ENCODE measurements at regions not wholly inside any gene's neighbourhood (a gene's known extent, or its start where the extent isn't known, plus 50 kb on each side); places are given as distances from the start of the nearest gene placed in this dataset.

DNA sequence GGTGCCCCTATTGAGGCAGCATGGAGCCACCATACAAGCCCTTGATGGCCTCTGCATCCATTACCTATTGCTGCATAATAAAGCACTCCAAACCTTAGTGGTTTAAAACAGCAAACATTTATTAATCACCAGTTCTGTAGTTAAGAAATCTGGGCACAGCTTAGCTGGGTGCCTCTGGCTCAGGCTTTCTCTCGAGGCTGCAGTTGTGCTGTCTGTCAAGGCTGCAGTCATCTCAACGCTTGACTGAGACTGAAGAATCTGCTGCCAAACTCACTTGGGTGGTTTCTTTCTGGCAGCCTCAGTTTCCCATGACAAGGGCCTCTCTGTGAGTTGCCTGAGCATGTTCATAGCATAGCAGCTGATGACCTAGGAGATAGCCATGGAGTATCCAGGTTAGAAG, 207.4 kb upstream of the LRFN2 start:
- no peak overlapping the region for H3K4ac ChIP-seq (ENCODE audit: low read length)
- no peak overlapping the region for H2AFZ ChIP-seq (ENCODE audit: low read length)
- H3K9me3 ChIP-seq (replicated peaks in 1 of 2; ENCODE audit: control insufficient read depth in 2 of 2, insufficient read depth in 1 of 2, low read depth in 1 of 2, low read length in 2 of 2): no peaks in the 10 kb centered on the region
- H2BK5ac ChIP-seq (ENCODE audit: low read length): no peak overlapping the region
- H3K9ac ChIP-seq (ENCODE audit: low read depth, low read length, poor library complexity): no peak overlapping the region
- H3K4me1 ChIP-seq (ENCODE audit: control insufficient read depth in 2 of 2, insufficient read depth in 1 of 2, low read depth in 1 of 2, low read length in 2 of 2): no peaks in the 10 kb centered on the region
- no peaks in the 10 kb centered on the region for H3K36me3 ChIP-seq (replicated peaks in 1 of 2; ENCODE audit: control insufficient read depth in 2 of 2, insufficient read depth in 2 of 2, low read length in 2 of 2)
- H3K14ac ChIP-seq (ENCODE audit: low read length): no peak overlapping the region
- no CpG with 5 or more reads among the region's 2 CpGs for WGBS, 2 donors (ENCODE audit: extremely low coverage in 2 of 2, insufficient read length in 2 of 2, insufficient replicate concordance in 1 of 2)
- H3K4me2 ChIP-seq (ENCODE audit: insufficient read depth, low read length, poor library complexity, severe bottlenecking): no peak overlapping the region
- H3K23ac ChIP-seq (ENCODE audit: low read depth, low read length, poor library complexity): no peak overlapping the region
- H3K4me3 ChIP-seq (ENCODE audit: low read length in 2 of 2): no peak overlapping the region
- no peak overlapping the region for H3K27ac ChIP-seq (replicated peaks; ENCODE audit: low read length)
- H2AK5ac ChIP-seq (ENCODE audit: low read depth, low read length): no peak overlapping the region
- no peak overlapping the region for H2BK15ac ChIP-seq (ENCODE audit: low read length)
- no peak overlapping the region for H2BK120ac ChIP-seq (ENCODE audit: low read depth, low read length)
- H4K8ac ChIP-seq (ENCODE audit: low read depth, low read length): no peak overlapping the region
- H3K18ac ChIP-seq (ENCODE audit: low read length): no peak overlapping the region
- no peaks in the 10 kb centered on the region for H3K79me1 ChIP-seq (ENCODE audit: low read depth, low read length)
- H2BK12ac ChIP-seq (ENCODE audit: low read length): no peak overlapping the region
- H4K91ac ChIP-seq (ENCODE audit: low read depth, low read length, poor library complexity): no peak overlapping the region
- no peaks in the 10 kb centered on the region for H3K27me3 ChIP-seq (ENCODE audit: control insufficient read depth in 3 of 3, insufficient read depth in 3 of 3, low read depth in 1 of 3, low read length in 3 of 3)
- no peak for DNase-seq (ENCODE audit: low spot score)

DNA sequence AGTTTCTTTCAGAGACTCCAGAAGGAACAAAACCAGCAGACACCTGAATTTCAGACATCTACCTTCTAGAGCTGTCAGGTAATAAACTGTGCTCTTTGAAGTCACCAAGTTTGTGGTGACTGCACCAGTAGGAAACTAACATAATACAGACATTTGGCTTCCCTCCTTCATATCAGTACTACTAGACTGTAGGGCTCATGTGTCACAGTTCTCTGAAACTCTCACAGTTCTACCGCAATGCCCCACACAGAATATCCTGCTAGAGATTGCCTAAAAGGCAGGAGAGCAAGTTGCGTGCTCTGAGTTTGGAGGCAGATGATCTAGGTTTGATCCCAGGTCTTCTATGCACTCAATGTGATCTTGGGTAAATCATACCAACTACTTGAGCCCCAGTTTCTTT, 205.0 kb upstream of the LRFN2 start:
- DNase-seq (ENCODE audit: low spot score): no peak
- Histone ChIP-seq H3K4me2 (ENCODE audit: insufficient read depth, low read length, poor library complexity, severe bottlenecking) (no peak overlapping the region), H4K91ac (ENCODE audit: low read depth, low read length, poor library complexity) (no peak overlapping the region), H2BK5ac (ENCODE audit: low read length) (no peak overlapping the region), H3K27me3 (ENCODE audit: control insufficient read depth in 3 of 3, insufficient read depth in 3 of 3, low read depth in 1 of 3, low read length in 3 of 3) (no peaks in the 10 kb centered on the region), H3K79me1 (ENCODE audit: low read depth, low read length) (no peaks in the 10 kb centered on the region), H2AK5ac (ENCODE audit: low read depth, low read length) (no peak overlapping the region), H3K23ac (ENCODE audit: low read depth, low read length, poor library complexity) (no peak overlapping the region), H4K8ac (ENCODE audit: low read depth, low read length) (no peak overlapping the region), H2BK120ac (ENCODE audit: low read depth, low read length) (no peak overlapping the region), H3K14ac (ENCODE audit: low read length) (no peak overlapping the region), H2AFZ (ENCODE audit: low read length) (no peak overlapping the region), H3K4me3 (ENCODE audit: low read length in 2 of 2) (no peak overlapping the region), H3K4ac (ENCODE audit: low read length) (no peak overlapping the region), H3K4me1 (ENCODE audit: control insufficient read depth in 2 of 2, insufficient read depth in 1 of 2, low read depth in 1 of 2, low read length in 2 of 2) (no peaks in the 10 kb centered on the region), H3K27ac (replicated peaks; ENCODE audit: low read length) (no peak overlapping the region), H2BK15ac (ENCODE audit: low read length) (no peak overlapping the region), H3K9ac (ENCODE audit: low read depth, low read length, poor library complexity) (no peak overlapping the region), H3K9me3 (replicated peaks in 1 of 2; ENCODE audit: control insufficient read depth in 2 of 2, insufficient read depth in 1 of 2, low read depth in 1 of 2, low read length in 2 of 2) (no peaks in the 10 kb centered on the region), H3K18ac (ENCODE audit: low read length) (no peak overlapping the region), H3K36me3 (replicated peaks in 1 of 2; ENCODE audit: control insufficient read depth in 2 of 2, insufficient read depth in 2 of 2, low read length in 2 of 2) (no peaks in the 10 kb centered on the region), H2BK12ac (ENCODE audit: low read length) (no peak overlapping the region)
- no CpG with 5 or more reads among the region's 2 CpGs for WGBS, 2 donors (ENCODE audit: extremely low coverage in 2 of 2, insufficient read length in 2 of 2, insufficient replicate concordance in 1 of 2)

DNA sequence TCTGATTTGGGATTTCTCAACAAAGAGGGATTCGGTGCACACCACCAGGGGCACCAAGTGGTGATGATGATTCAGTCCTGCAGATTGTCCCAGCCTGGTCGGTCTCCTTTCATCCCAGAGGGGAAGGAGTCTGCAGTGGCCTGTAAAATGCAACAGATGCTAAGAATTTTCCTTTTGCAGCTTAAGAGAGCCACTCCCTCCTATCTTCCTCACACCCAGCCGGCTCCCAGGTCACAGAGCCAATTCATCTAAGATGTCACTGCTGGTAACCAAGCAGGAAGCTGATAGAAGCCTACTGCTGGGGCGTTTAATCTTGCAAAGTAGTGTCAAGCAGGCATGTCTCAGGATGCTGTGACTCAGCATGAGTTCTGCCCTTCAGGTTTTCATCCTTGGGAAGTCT, 203.8 kb upstream of the LRFN2 start:
- no peaks in the 10 kb centered on the region for H3K9me3 ChIP-seq (replicated peaks in 1 of 2; ENCODE audit: control insufficient read depth in 2 of 2, insufficient read depth in 1 of 2, low read depth in 1 of 2, low read length in 2 of 2)
- DNase-seq (ENCODE audit: low spot score): no peak
- no peaks in the 10 kb centered on the region for H3K4me1 ChIP-seq (ENCODE audit: control insufficient read depth in 2 of 2, insufficient read depth in 1 of 2, low read depth in 1 of 2, low read length in 2 of 2)
- H3K4me3 ChIP-seq (ENCODE audit: low read length in 2 of 2): no peak overlapping the region
- H3K18ac ChIP-seq (ENCODE audit: low read length): no peak overlapping the region
- no peaks in the 10 kb centered on the region for H3K36me3 ChIP-seq (replicated peaks in 1 of 2; ENCODE audit: control insufficient read depth in 2 of 2, insufficient read depth in 2 of 2, low read length in 2 of 2)
- H4K91ac ChIP-seq (ENCODE audit: low read depth, low read length, poor library complexity): no peak overlapping the region
- H2BK12ac ChIP-seq (ENCODE audit: low read length): no peak overlapping the region
- no peak overlapping the region for H2AFZ ChIP-seq (ENCODE audit: low read length)
- no peak overlapping the region for H3K23ac ChIP-seq (ENCODE audit: low read depth, low read length, poor library complexity)
- no peak overlapping the region for H2BK120ac ChIP-seq (ENCODE audit: low read depth, low read length)
- H3K4ac ChIP-seq (ENCODE audit: low read length): no peak overlapping the region
- no peak overlapping the region for H3K4me2 ChIP-seq (ENCODE audit: insufficient read depth, low read length, poor library complexity, severe bottlenecking)
- no peak overlapping the region for H3K9ac ChIP-seq (ENCODE audit: low read depth, low read length, poor library complexity)
- H3K14ac ChIP-seq (ENCODE audit: low read length): no peak overlapping the region
- no peak overlapping the region for H2AK5ac ChIP-seq (ENCODE audit: low read depth, low read length)
- WGBS, 2 donors (ENCODE audit: extremely low coverage in 2 of 2, insufficient read length in 2 of 2, insufficient replicate concordance in 1 of 2): no CpG with 5 or more reads among the region's 4 CpGs
- peak overlapping the region; percentile 52 for H4K8ac ChIP-seq (ENCODE audit: low read depth, low read length)
- no peak overlapping the region for H3K27ac ChIP-seq (replicated peaks; ENCODE audit: low read length)
- H3K79me1 ChIP-seq (ENCODE audit: low read depth, low read length): no peaks in the 10 kb centered on the region
- no peak overlapping the region for H2BK15ac ChIP-seq (ENCODE audit: low read length)
- H2BK5ac ChIP-seq (ENCODE audit: low read length): no peak overlapping the region
- no peaks in the 10 kb centered on the region for H3K27me3 ChIP-seq (ENCODE audit: control insufficient read depth in 3 of 3, insufficient read depth in 3 of 3, low read depth in 1 of 3, low read length in 3 of 3)

DNA sequence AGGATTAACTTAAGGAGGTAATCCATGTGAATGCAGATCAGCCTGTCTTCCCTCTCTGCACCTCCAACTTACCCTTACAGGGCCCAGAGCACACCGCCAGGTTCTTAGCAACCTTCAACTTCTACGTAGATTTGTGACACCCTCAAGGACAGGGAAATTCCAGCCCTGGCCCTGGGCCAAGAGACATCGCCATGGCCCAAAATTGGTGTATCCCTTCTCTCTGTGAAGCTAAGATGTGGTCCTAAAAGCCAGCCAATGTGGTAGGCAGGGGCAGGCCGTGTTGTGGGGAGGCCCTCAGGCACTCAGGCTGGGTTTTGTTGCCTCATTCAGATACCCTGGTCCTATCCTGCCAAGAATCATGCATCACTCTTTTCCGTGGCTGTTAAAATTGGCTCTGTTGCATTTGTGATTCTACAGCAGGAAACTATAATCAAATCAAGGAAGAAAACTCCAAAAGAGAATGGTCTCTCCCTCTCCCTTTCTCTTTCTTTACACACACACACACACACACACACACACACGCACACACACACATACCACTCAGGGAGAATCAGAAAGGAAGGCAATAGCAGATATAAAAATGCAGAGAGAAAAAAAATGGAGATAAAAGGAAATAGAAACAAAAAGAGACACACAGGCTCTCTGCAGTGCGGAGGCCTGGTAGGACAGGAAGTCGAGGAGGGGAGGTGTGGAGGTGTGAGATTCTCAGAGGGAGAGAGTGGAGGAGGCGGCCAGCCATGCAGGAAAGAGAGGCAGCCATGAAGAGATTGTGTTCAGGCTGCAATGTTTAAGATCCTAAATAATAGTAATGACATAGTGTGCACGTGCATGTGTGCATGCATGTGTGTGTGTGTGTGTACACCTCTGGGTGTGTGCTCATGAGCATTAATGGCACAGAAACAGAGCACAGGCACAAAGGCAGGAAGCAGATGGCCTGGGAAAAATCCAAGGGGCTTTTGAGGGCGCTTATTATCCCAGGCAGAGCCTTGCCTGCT, 201.8 kb upstream of the LRFN2 start:
- no peak overlapping the region for H3K14ac ChIP-seq (ENCODE audit: low read length)
- H3K9me3 ChIP-seq (replicated peaks in 1 of 2; ENCODE audit: control insufficient read depth in 2 of 2, insufficient read depth in 1 of 2, low read depth in 1 of 2, low read length in 2 of 2): no peaks in the 10 kb centered on the region
- no peaks in the 10 kb centered on the region for H3K79me1 ChIP-seq (ENCODE audit: low read depth, low read length)
- H3K4me2 ChIP-seq (ENCODE audit: insufficient read depth, low read length, poor library complexity, severe bottlenecking): no peak overlapping the region
- H3K23ac ChIP-seq (ENCODE audit: low read depth, low read length, poor library complexity): no peak overlapping the region
- H3K18ac ChIP-seq (ENCODE audit: low read length): no peak overlapping the region
- H3K4me3 ChIP-seq (ENCODE audit: low read length in 2 of 2): no peak overlapping the region
- no peak for DNase-seq (ENCODE audit: low spot score)
- no peak overlapping the region for H3K27ac ChIP-seq (replicated peaks; ENCODE audit: low read length)
- H3K27me3 ChIP-seq (ENCODE audit: control insufficient read depth in 3 of 3, insufficient read depth in 3 of 3, low read depth in 1 of 3, low read length in 3 of 3): no peaks in the 10 kb centered on the region
- no peak overlapping the region for H2BK5ac ChIP-seq (ENCODE audit: low read length)
- no peak overlapping the region for H2AK5ac ChIP-seq (ENCODE audit: low read depth, low read length)
- no peak overlapping the region for H3K9ac ChIP-seq (ENCODE audit: low read depth, low read length, poor library complexity)
- WGBS, 2 donors (ENCODE audit: extremely low coverage in 2 of 2, insufficient read length in 2 of 2, insufficient replicate concordance in 1 of 2): no CpG with 5 or more reads among the region's 11 CpGs
- no peak overlapping the region for H3K4ac ChIP-seq (ENCODE audit: low read length)
- H3K4me1 ChIP-seq (ENCODE audit: control insufficient read depth in 2 of 2, insufficient read depth in 1 of 2, low read depth in 1 of 2, low read length in 2 of 2): no peaks in the 10 kb centered on the region
- H2BK15ac ChIP-seq (ENCODE audit: low read length): no peak overlapping the region
- H3K36me3 ChIP-seq (replicated peaks in 1 of 2; ENCODE audit: control insufficient read depth in 2 of 2, insufficient read depth in 2 of 2, low read length in 2 of 2): no peaks in the 10 kb centered on the region
- H4K8ac ChIP-seq (ENCODE audit: low read depth, low read length): no peak overlapping the region
- H4K91ac ChIP-seq (ENCODE audit: low read depth, low read length, poor library complexity): no peak overlapping the region
- no peak overlapping the region for H2BK120ac ChIP-seq (ENCODE audit: low read depth, low read length)
- H2AFZ ChIP-seq (ENCODE audit: low read length): no peak overlapping the region
- no peak overlapping the region for H2BK12ac ChIP-seq (ENCODE audit: low read length)
